ENCODE measurements at regions not wholly inside any gene's neighbourhood (a gene's known extent, or its start where the extent isn't known, plus 50 kb on each side); places are given as distances from the start of the nearest gene placed in this dataset.

DNA sequence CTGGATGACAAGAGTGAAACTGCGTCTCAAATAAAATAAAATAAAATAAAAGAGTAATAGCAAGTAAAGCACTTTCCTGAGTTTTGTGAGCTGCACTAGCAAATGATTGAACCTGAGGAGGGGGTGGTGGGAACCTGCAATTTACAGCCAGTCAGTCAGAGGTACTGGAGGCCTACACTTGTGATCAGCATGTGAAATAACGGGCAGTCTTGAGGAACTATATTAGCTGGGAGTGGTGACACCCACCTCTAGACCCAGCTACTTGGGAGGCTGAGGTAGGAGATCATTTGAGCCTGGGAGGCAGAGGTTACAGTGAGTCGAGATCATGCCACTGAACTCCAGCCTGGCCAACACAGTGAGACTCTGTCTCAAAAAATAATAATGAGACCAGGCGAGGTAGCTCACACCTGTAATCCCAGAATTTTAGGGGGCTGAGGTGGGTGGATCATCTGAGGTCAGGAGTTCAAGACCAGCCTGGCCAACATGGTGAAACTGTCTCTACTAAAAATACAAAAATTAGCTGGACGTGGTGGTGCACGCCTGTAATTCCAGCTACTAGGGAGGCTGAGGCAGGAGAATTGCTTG lies 537.1 kb upstream of the HTR2C start:
- TF ChIP-seq ESRRG (CRISPR knock-in tag; IDR thresholded peaks at IDR 0.05) = no peak
- no peak for TF ChIP-seq OSR1 (CRISPR knock-in tag; IDR thresholded peaks at IDR 0.05)
- TF ChIP-seq ARNTL (CRISPR knock-in tag; IDR thresholded peaks at IDR 0.05; ENCODE audit: borderline replicate concordance, low read depth) = no peak
- TF ChIP-seq ZFP30 (CRISPR knock-in tag; IDR thresholded peaks at IDR 0.05) = no peak

All from SK-N-SH treated with all-trans-retinoic acid at 6 μM for 48 hours (cell line).